CD4-positive, alpha-beta T cell (primary cell): ENCODE measurements at regions not wholly inside any gene's neighbourhood (a gene's known extent, or its start where the extent isn't known, plus 50 kb on each side); places are given as distances from the start of the nearest gene placed in this dataset.

Source experiments
- ATAC-seq: fragments of 200-7000 bp; cut with Tn5 transposase; one replicate; pipeline ENCODE4 v1.10.0; 2022; ENCODE audit warnings: mild to moderate bottlenecking; ENCODE audit not compliant: poor library complexity
- CTCF ChIA-PET: fragments of 350-600 bp; sonication (Branson Sonifier 250); formaldehyde crosslinking; loops from one replicate; lab custom pipeline; 2021; ENCODE audit warnings: antibody characterized with exemption, inconsistent platforms; lab: Charles Lee
- POLR2A ChIA-PET: fragments of 350-600 bp; sonication (Branson Sonifier 250); formaldehyde crosslinking; loops from one replicate; lab custom pipeline; 2021; ENCODE audit warnings: antibody characterized with exemption, inconsistent platforms; lab: Charles Lee
- DNase-seq, 14 experiments: peaks; one replicate each; pipeline ENCODE4 v3.0.0-alpha.2; 2013 to 2020; ENCODE audit warnings: mixed read lengths in 2 of 14
- H3K27ac ChIP-seq, 2 donors: one replicate each; pipeline versions ENCODE4 v1.5.1 to v1.7.0; 2013; ENCODE audit warnings: low read length in 2 of 2, low read depth in 1 of 2, mild to moderate bottlenecking in 1 of 2
- H3K27me3 ChIP-seq, 2 experiments: 1 replicate in 1 of 2; 2 replicates in 1 of 2; pipeline versions ENCODE4 v1.6.1 to v1.7.0; 2013; ENCODE audit warnings: low read length in 2 of 2, control low read depth in 1 of 2, mild to moderate bottlenecking in 1 of 2, moderate library complexity in 1 of 2; ENCODE audit not compliant: insufficient read depth in 2 of 2, control insufficient read depth in 1 of 2
- H3K36me3 ChIP-seq: one replicate; pipeline ENCODE4 v1.6.1; 2013; ENCODE audit warnings: low read length, control low read depth; ENCODE audit not compliant: insufficient read depth
- H3K4me1 ChIP-seq: one replicate; pipeline ENCODE4 v1.6.1; 2013; ENCODE audit warnings: low read length, control low read depth; ENCODE audit not compliant: insufficient read depth
- H3K4me3 ChIP-seq: one replicate; pipeline ENCODE4 v1.5.1; 2013; ENCODE audit warnings: mild to moderate bottlenecking, low read length, moderate library complexity
- H3K9me3 ChIP-seq, 2 experiments: 1 replicate in 1 of 2; 2 replicates in 1 of 2; pipeline versions ENCODE4 v1.6.1 to v1.7.0; 2013; ENCODE audit warnings: low read length in 2 of 2, mild to moderate bottlenecking in 2 of 2, control low read depth in 1 of 2, moderate library complexity in 1 of 2; ENCODE audit not compliant: control insufficient read depth in 1 of 2, insufficient read depth in 1 of 2
- H3K27ac Mint-ChIP-seq: one replicate; pipeline ENCODE4 v1.8.0; 2020; ENCODE audit warnings: mixed read lengths
- H3K27me3 Mint-ChIP-seq: one replicate; pipeline ENCODE4 v1.8.0; 2021; ENCODE audit warnings: mixed read lengths
- H3K36me3 Mint-ChIP-seq: one replicate; pipeline ENCODE4 v1.8.0; 2021; ENCODE audit warnings: low read depth, mixed read lengths
- H3K4me1 Mint-ChIP-seq: one replicate; pipeline ENCODE4 v1.8.0; 2021; ENCODE audit warnings: low read depth, mixed read lengths
- H3K4me3 Mint-ChIP-seq: one replicate; pipeline ENCODE4 v1.8.0; 2020; ENCODE audit warnings: mild to moderate bottlenecking, mixed read lengths
- H3K9me3 Mint-ChIP-seq: one replicate; pipeline ENCODE4 v1.8.0; 2020; ENCODE audit warnings: mixed read lengths
- CTCF ChIP-seq: fragments of 200-600 bp; IDR thresholded peaks from one replicate; pipeline ENCODE4 v1.8.0; 2022; ENCODE audit warnings: antibody characterized with exemption, mild to moderate bottlenecking
- intact Hi-C, 2 experiments: fragments of 100-400 bp; cut with DNase I in 1 of 2; cut with micrococcal nuclease in 1 of 2; formaldehyde crosslinking; loops; one replicate each; pipeline versions ENCODE4 v1.15.1 to v1.9.0; 2023 to 2025; cut with DNase I, micrococcal nuclease

DNA sequence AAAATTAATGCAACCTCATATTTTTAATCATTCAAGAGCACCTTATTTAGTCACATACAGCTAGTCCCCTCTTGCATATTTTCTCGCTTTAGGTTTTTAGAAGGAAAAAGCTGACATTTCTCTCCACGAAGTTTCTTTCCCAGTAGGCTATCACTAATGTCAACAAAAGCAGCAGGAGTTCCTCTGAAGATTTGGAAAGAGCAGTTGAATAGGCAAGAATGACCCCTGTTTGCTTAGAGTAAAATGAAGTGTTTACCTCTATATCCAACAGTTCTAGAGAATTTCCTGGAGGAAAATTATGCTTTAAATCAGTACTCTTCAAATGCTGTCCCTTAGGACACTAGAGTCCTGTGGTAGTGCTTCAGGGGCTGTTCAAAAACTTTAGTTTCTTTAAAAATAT, 188.1 kb upstream of the PRKD1 start:
- Mint-ChIP-seq H3K9me3 (peaks cover 3% of the 10 kb centered on the region), H3K27me3 (no peaks in the 10 kb centered on the region), H3K36me3 (no peaks in the 10 kb centered on the region), H3K27ac (no peak overlapping the region), H3K4me1 (no peaks in the 10 kb centered on the region), H3K4me3 (no peak overlapping the region)
- no peaks in the 10 kb centered on the region for H3K4me1 ChIP-seq
- CTCF ChIA-PET: no interaction called here
- ATAC-seq (no peak), DNase-seq (no peak)
- no peaks in the 10 kb centered on the region for H3K36me3 ChIP-seq
- H3K4me3 ChIP-seq: no peak overlapping the region
- H3K27ac ChIP-seq: no peak overlapping the region
- POLR2A ChIA-PET: no interaction called here
- H3K9me3 ChIP-seq: no peaks in the 10 kb centered on the region
- intact Hi-C loops: no loop called here
- TF ChIP-seq CTCF: no peak
- H3K27me3 ChIP-seq: no peaks in the 10 kb centered on the region

GRCh38 chr14:30118992-30119640, 191.5 kb upstream of the PRKD1 start:
- intact Hi-C loops: no loop called here
- Histone ChIP-seq H3K36me3 (no peaks in the 10 kb centered on the region), H3K9me3 (no peaks in the 10 kb centered on the region), H3K4me1 (no peaks in the 10 kb centered on the region), H3K4me3 (no peak overlapping the region), H3K27ac (no peak overlapping the region), H3K27me3 (no peaks in the 10 kb centered on the region)
- ChIA-PET POLR2A (no interaction called here), CTCF (no interaction called here)
- DNase-seq (no peak), ATAC-seq (no peak)
- Mint-ChIP-seq H3K4me3 (no peak overlapping the region), H3K27ac (no peak overlapping the region), H3K36me3 (no peaks in the 10 kb centered on the region), H3K4me1 (no peaks in the 10 kb centered on the region), H3K27me3 (no peaks in the 10 kb centered on the region), H3K9me3 (no peaks in the 10 kb centered on the region)
- TF ChIP-seq CTCF: no peak

DNA sequence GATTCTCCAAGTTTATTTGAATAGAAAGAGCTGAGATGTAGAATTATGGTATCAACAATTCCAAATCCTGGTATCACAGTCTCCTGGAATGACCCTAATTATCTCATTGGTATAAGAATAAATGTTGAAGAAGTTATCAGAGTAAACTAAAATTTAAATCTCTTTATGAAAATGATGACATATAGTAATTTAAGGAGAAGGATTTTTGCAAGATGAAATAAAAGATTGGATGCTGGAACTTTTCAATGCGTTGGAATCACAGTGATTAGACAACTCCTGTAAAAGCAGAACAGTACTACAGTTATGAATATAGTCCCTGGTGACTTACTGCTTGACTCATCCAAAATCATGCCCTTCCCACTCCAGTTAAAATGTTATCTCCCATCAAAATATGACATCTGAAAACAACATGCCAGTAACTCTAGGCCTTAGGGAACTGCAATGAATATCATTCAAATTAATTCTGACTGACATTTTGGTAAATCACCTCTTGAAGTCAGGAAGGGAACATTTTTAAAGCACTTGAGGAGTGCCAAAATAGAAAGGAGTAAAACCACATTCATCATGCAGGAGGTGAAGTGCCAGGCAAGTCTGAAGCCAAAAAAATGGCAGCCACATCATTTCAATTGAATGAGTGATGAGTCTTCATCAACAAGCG, 197.8 kb upstream of the PRKD1 start:
- Mint-ChIP-seq H3K27ac (no peak overlapping the region), H3K4me1 (no peaks in the 10 kb centered on the region), H3K36me3 (no peaks in the 10 kb centered on the region), H3K4me3 (no peak overlapping the region), H3K27me3 (no peaks in the 10 kb centered on the region), H3K9me3 (peaks cover 2% of the 10 kb centered on the region)
- H3K27ac ChIP-seq: no peak overlapping the region
- H3K4me3 ChIP-seq: no peak overlapping the region
- H3K4me1 ChIP-seq: no peaks in the 10 kb centered on the region
- H3K9me3 ChIP-seq: no peaks in the 10 kb centered on the region
- intact Hi-C loops: no loop called here
- no peak for TF ChIP-seq CTCF
- DNase-seq (no peak), ATAC-seq (no peak)
- no peaks in the 10 kb centered on the region for H3K36me3 ChIP-seq
- ChIA-PET POLR2A (no interaction called here), CTCF (no interaction called here)
- H3K27me3 ChIP-seq: no peaks in the 10 kb centered on the region
